Fibroblast of the aortic adventitia (primary cell): ENCODE measurements at regions not wholly inside any gene's neighbourhood (a gene's known extent, or its start where the extent isn't known, plus 50 kb on each side); places are given as distances from the start of the nearest gene placed in this dataset.

Experiments
- DNase-seq: peaks from one replicate; pipeline ENCODE4 v3.0.0-alpha.2; 2010; ENCODE audit warnings: low read depth
- H3K4me3 ChIP-seq: 2 replicates; pipeline ENCODE4 v1.5.1; 2011; ENCODE audit warnings: low read depth, mild to moderate bottlenecking, control low read depth, low read length, moderate library complexity
- CTCF ChIP-seq: IDR thresholded peaks from 2 replicates; pipeline ENCODE4 v1.5.1; 2011; ENCODE audit warnings: mild to moderate bottlenecking, low read length, control low read depth, inconsistent platforms; ENCODE audit not compliant: insufficient read depth

- H3K4me3 ChIP-seq: no peak overlapping the region
- DNase-seq: no peak
- no peak for TF ChIP-seq CTCF
Observed at GRCh38 chr4:151568966-151569365, 160.0 kb downstream of the FHIP1A start.

GRCh38 chr4:151569650-151570049 lies 160.7 kb downstream of the FHIP1A start:
- H3K4me3 ChIP-seq: no peak overlapping the region
- DNase-seq: no peak
- no peak for TF ChIP-seq CTCF

- no peak for DNase-seq
- no peak overlapping the region for H3K4me3 ChIP-seq
- TF ChIP-seq CTCF: no peak
Observed at GRCh38 chr4:151573474-151573873, 164.5 kb downstream of the FHIP1A start.

- no peak for DNase-seq
- no peak overlapping the region for H3K4me3 ChIP-seq
- TF ChIP-seq CTCF: no peak
Observed at GRCh38 chr4:151573945-151574344, 165.0 kb downstream of the FHIP1A start.

GRCh38 chr4:151574968-151575367 lies 166.0 kb downstream of the FHIP1A start:
- no peak overlapping the region for H3K4me3 ChIP-seq
- DNase-seq: no peak
- no peak for TF ChIP-seq CTCF

- DNase-seq: peak; percentile 19
- TF ChIP-seq CTCF: no peak
- H3K4me3 ChIP-seq: no peak overlapping the region
Observed at GRCh38 chr4:151575646-151576045, 166.7 kb downstream of the FHIP1A start.

- DNase-seq: no peak
- no peak for TF ChIP-seq CTCF
- no peak overlapping the region for H3K4me3 ChIP-seq
Observed at GRCh38 chr4:151576627-151577026, 167.7 kb downstream of the FHIP1A start.
